DOHH2 (cell line): ENCODE measurements at regions not wholly inside any gene's neighbourhood (a gene's known extent, or its start where the extent isn't known, plus 50 kb on each side); places are given as distances from the start of the nearest gene placed in this dataset.

Source experiments
- EZH2phosphoT487 ChIP-seq: fragments of 200-600 bp; sonication (generic); IDR thresholded peaks from 2 replicates; pipeline ENCODE4 v1.6.1; 2017; ENCODE audit warnings: borderline replicate concordance, mild to moderate bottlenecking, antibody characterized with exemption, low read length, moderate library complexity, mixed read lengths
- TF ChIP-seq, protein P1 (sequence below): fragments of 200-600 bp; sonication (generic); IDR thresholded peaks from one replicate; pipeline ENCODE4 v1.5.1; 2014; ENCODE audit warnings: antibody characterized with exemption, mild to moderate bottlenecking, low read depth, low read length; ENCODE audit not compliant: poor library complexity, severe bottlenecking

DNA sequence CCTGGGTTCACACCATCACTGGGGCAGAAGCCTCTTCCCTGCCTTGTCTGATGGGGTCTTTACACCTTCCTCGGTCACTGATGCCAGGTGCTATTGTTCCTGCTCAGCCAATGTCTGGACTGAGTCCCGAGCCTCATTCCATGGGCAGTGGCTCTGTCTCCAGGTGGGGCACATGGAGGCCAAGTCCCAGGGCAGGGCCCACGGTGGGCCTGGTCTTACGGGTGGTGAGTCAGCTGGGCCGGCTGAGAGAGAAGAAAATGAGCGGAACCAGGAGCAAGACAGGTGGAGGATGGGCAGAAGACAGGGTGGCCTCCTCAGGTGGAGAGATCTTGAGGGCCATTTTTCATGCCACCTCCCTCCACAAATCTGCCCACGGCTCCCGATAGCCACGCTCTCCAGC lies 131.7 kb upstream of the FAM20C start:
- TF ChIP-seq, protein P1, sequence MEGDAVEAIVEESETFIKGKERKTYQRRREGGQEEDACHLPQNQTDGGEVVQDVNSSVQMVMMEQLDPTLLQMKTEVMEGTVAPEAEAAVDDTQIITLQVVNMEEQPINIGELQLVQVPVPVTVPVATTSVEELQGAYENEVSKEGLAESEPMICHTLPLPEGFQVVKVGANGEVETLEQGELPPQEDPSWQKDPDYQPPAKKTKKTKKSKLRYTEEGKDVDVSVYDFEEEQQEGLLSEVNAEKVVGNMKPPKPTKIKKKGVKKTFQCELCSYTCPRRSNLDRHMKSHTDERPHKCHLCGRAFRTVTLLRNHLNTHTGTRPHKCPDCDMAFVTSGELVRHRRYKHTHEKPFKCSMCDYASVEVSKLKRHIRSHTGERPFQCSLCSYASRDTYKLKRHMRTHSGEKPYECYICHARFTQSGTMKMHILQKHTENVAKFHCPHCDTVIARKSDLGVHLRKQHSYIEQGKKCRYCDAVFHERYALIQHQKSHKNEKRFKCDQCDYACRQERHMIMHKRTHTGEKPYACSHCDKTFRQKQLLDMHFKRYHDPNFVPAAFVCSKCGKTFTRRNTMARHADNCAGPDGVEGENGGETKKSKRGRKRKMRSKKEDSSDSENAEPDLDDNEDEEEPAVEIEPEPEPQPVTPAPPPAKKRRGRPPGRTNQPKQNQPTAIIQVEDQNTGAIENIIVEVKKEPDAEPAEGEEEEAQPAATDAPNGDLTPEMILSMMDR, result no peak
- no peak for TF ChIP-seq EZH2phosphoT487
